Mesenchymal stem cell (in vitro differentiated cells and primary cell): ENCODE measurements at regions not wholly inside any gene's neighbourhood (a gene's known extent, or its start where the extent isn't known, plus 50 kb on each side); places are given as distances from the start of the nearest gene placed in this dataset.

Source experiments
- DNase-seq: peaks from one replicate; pipeline ENCODE4 v3.0.0-alpha.2; 2013
- H2AFZ ChIP-seq: one replicate; pipeline ENCODE4 v1.6.1; 2013; ENCODE audit warnings: low read depth, mild to moderate bottlenecking, control low read depth, inconsistent platforms, low read length, moderate library complexity
- H2AK5ac ChIP-seq: 2 replicates; pipeline ENCODE4 v1.6.1; 2013; ENCODE audit warnings: low read length, moderate library complexity, mild to moderate bottlenecking, inconsistent platforms; ENCODE audit not compliant: severe bottlenecking
- H2BK120ac ChIP-seq: one replicate; pipeline ENCODE4 v1.6.1; 2013; ENCODE audit warnings: low read depth, mild to moderate bottlenecking, inconsistent platforms, low read length, moderate library complexity
- H2BK12ac ChIP-seq, 2 experiments: one replicate each; pipeline ENCODE4 v1.6.1; 2013; ENCODE audit warnings: inconsistent platforms in 2 of 2, low read length in 2 of 2, mild to moderate bottlenecking in 2 of 2, moderate library complexity in 2 of 2, control low read depth in 1 of 2
- H2BK15ac ChIP-seq: one replicate; pipeline ENCODE4 v1.6.1; 2013; ENCODE audit warnings: mild to moderate bottlenecking, low read depth, inconsistent platforms; ENCODE audit not compliant: poor library complexity, severe bottlenecking
- H2BK5ac ChIP-seq: 2 replicates; pipeline ENCODE4 v1.6.1; 2013; ENCODE audit warnings: low read depth, mild to moderate bottlenecking, low read length, control low read depth, inconsistent platforms; ENCODE audit not compliant: poor library complexity, severe bottlenecking
- H3K14ac ChIP-seq, 2 experiments: one replicate each; pipeline ENCODE4 v1.6.1; 2013; ENCODE audit warnings: inconsistent platforms in 2 of 2, low read length in 2 of 2, control low read depth in 1 of 2, mild to moderate bottlenecking in 1 of 2, moderate library complexity in 1 of 2
- H3K18ac ChIP-seq, 2 experiments: one replicate each; pipeline ENCODE4 v1.6.1; 2013; ENCODE audit warnings: inconsistent platforms in 2 of 2, low read length in 2 of 2, control low read depth in 1 of 2, low read depth in 1 of 2, mild to moderate bottlenecking in 1 of 2
- H3K23ac ChIP-seq, 2 experiments: one replicate each; pipeline ENCODE4 v1.6.1; 2013; ENCODE audit warnings: inconsistent platforms in 2 of 2, low read length in 2 of 2, mild to moderate bottlenecking in 2 of 2, moderate library complexity in 2 of 2, control low read depth in 1 of 2
- H3K27ac ChIP-seq: 2 replicates; pipeline ENCODE4 v1.5.1; 2013; ENCODE audit warnings: mild to moderate bottlenecking, moderate library complexity, low read length, control low read depth, inconsistent platforms; ENCODE audit not compliant: poor library complexity, severe bottlenecking
- H3K27me3 ChIP-seq, 2 experiments: 2 replicates each; pipeline versions ENCODE4 v1.6.1 to v1.7.0; 2013; ENCODE audit warnings: low read length in 2 of 2, mild to moderate bottlenecking in 2 of 2, moderate library complexity in 2 of 2, control low read depth in 1 of 2, inconsistent platforms in 1 of 2; ENCODE audit not compliant: control insufficient read depth in 1 of 2, insufficient read depth in 1 of 2
- H3K36me3 ChIP-seq, 2 experiments: 2 replicates each; pipeline versions ENCODE4 v1.6.1 to v1.7.0; 2013; ENCODE audit warnings: low read length in 2 of 2, control low read depth in 1 of 2, inconsistent platforms in 1 of 2, low read depth in 1 of 2, mild to moderate bottlenecking in 1 of 2; ENCODE audit not compliant: insufficient read depth in 2 of 2, control insufficient read depth in 1 of 2
- H3K4ac ChIP-seq, 2 experiments: one replicate each; pipeline ENCODE4 v1.6.1; 2013; ENCODE audit warnings: inconsistent platforms in 2 of 2, low read length in 2 of 2, mild to moderate bottlenecking in 2 of 2, moderate library complexity in 2 of 2, control low read depth in 1 of 2, low read depth in 1 of 2
- H3K4me1 ChIP-seq: 2 replicates; pipeline ENCODE4 v1.6.1; 2013; ENCODE audit warnings: low read depth, low read length, control low read depth; ENCODE audit not compliant: control insufficient read depth, insufficient read depth
- H3K4me2 ChIP-seq: 2 replicates; pipeline ENCODE4 v1.6.1; 2013; ENCODE audit warnings: low read length, mild to moderate bottlenecking, inconsistent platforms; ENCODE audit not compliant: poor library complexity, severe bottlenecking
- H3K4me3 ChIP-seq, 2 experiments: 2 replicates each; pipeline versions ENCODE4 v1.5.1 to v1.7.0; 2013; ENCODE audit warnings: low read length in 2 of 2, mild to moderate bottlenecking in 2 of 2, control low read depth in 1 of 2, low read depth in 1 of 2; ENCODE audit not compliant: insufficient read depth in 1 of 2
- H3K79me1 ChIP-seq: replicated peaks from 2 replicates; pipeline ENCODE4 v1.6.1; 2013; ENCODE audit warnings: mild to moderate bottlenecking, control low read depth, low read length, inconsistent platforms; ENCODE audit not compliant: poor library complexity, severe bottlenecking
- H3K9ac ChIP-seq: 2 replicates; pipeline ENCODE4 v1.7.0; 2013; ENCODE audit warnings: mild to moderate bottlenecking, low read length, moderate library complexity
- H3K9me3 ChIP-seq: 2 replicates; pipeline ENCODE4 v1.7.0; 2013; ENCODE audit warnings: mild to moderate bottlenecking, low read length; ENCODE audit not compliant: control insufficient read depth
- H4K8ac ChIP-seq: one replicate; pipeline ENCODE4 v1.6.1; 2013; ENCODE audit warnings: inconsistent platforms, mild to moderate bottlenecking, low read length, moderate library complexity
- H4K91ac ChIP-seq: one replicate; pipeline ENCODE4 v1.6.1; 2013; ENCODE audit warnings: mild to moderate bottlenecking, low read length, inconsistent platforms
- WGBS: methylation state at CpG from one replicate; pipeline ENCODE4 v1.1.7; 2013; ENCODE audit warnings: mixed read lengths; 5-methylcytosine and 5-hydroxymethylcytosine counted together

- no peak overlapping the region for H3K4me2 ChIP-seq
- H3K36me3 ChIP-seq: no peaks in the 10 kb centered on the region
- no peak overlapping the region for H3K18ac ChIP-seq
- no peaks in the 10 kb centered on the region for H3K4me1 ChIP-seq
- no peak overlapping the region for H2BK12ac ChIP-seq
- H3K23ac ChIP-seq: no peak overlapping the region
- no peaks in the 10 kb centered on the region for H3K79me1 ChIP-seq
- H2BK5ac ChIP-seq: no peak overlapping the region
- H3K9me3 ChIP-seq: no peaks in the 10 kb centered on the region
- H4K91ac ChIP-seq: no peak overlapping the region
- peak; percentile 6 for DNase-seq
- H3K4me3 ChIP-seq: no peak overlapping the region
- H3K27ac ChIP-seq: no peak overlapping the region
- no peak overlapping the region for H3K14ac ChIP-seq
- no peak overlapping the region for H2AFZ ChIP-seq
- no peak overlapping the region for H2BK15ac ChIP-seq
- 94% methylated on average over 1 of the region's 3 CpGs for WGBS
- H3K9ac ChIP-seq: no peak overlapping the region
- H4K8ac ChIP-seq: no peak overlapping the region
- H2BK120ac ChIP-seq: no peak overlapping the region
- no peak overlapping the region for H3K4ac ChIP-seq
- H2AK5ac ChIP-seq: no peak overlapping the region
- H3K27me3 ChIP-seq: no peaks in the 10 kb centered on the region
Observed at GRCh38 chr13:68048802-68049359, 818.7 kb upstream of the PCDH9 start.

- Histone ChIP-seq H3K36me3 (no peaks in the 10 kb centered on the region), H3K4ac (no peak overlapping the region), H3K4me1 (no peaks in the 10 kb centered on the region), H3K9me3 (no peaks in the 10 kb centered on the region), H3K27ac (no peak overlapping the region), H3K79me1 (no peaks in the 10 kb centered on the region), H4K8ac (no peak overlapping the region), H3K14ac (no peak overlapping the region), H3K27me3 (no peaks in the 10 kb centered on the region), H3K4me3 (no peak overlapping the region), H3K4me2 (no peak overlapping the region), H2AFZ (no peak overlapping the region), H2BK12ac (no peak overlapping the region), H2BK5ac (no peak overlapping the region), H3K9ac (no peak overlapping the region), H2BK15ac (no peak overlapping the region), H3K23ac (no peak overlapping the region), H2AK5ac (no peak overlapping the region), H2BK120ac (no peak overlapping the region), H4K91ac (no peak overlapping the region), H3K18ac (no peak overlapping the region)
- no peak for DNase-seq
- 100% methylated on average over 1 of the region's 3 CpGs for WGBS
Observed at GRCh38 chr13:68047889-68048288, 817.8 kb upstream of the PCDH9 start.

- no peak overlapping the region for H3K4me3 ChIP-seq
- H3K9me3 ChIP-seq: no peaks in the 10 kb centered on the region
- H3K27ac ChIP-seq: no peak overlapping the region
- no peaks in the 10 kb centered on the region for H3K27me3 ChIP-seq
- WGBS: no CpG with 5 or more reads among the region's 2 CpGs
- no peak overlapping the region for H2AK5ac ChIP-seq
- H3K14ac ChIP-seq: no peak overlapping the region
- H3K23ac ChIP-seq: no peak overlapping the region
- no peak overlapping the region for H2BK15ac ChIP-seq
- no peak overlapping the region for H3K4ac ChIP-seq
- H3K79me1 ChIP-seq: no peaks in the 10 kb centered on the region
- H2AFZ ChIP-seq: no peak overlapping the region
- H4K8ac ChIP-seq: no peak overlapping the region
- no peak overlapping the region for H2BK5ac ChIP-seq
- no peak for DNase-seq
- H4K91ac ChIP-seq: no peak overlapping the region
- H3K4me2 ChIP-seq: no peak overlapping the region
- no peaks in the 10 kb centered on the region for H3K36me3 ChIP-seq
- no peak overlapping the region for H3K9ac ChIP-seq
- no peaks in the 10 kb centered on the region for H3K4me1 ChIP-seq
- no peak overlapping the region for H3K18ac ChIP-seq
- no peak overlapping the region for H2BK12ac ChIP-seq
- no peak overlapping the region for H2BK120ac ChIP-seq
Observed at GRCh38 chr13:68046903-68047302, 816.8 kb upstream of the PCDH9 start.

GRCh38 chr13:68030152-68030809 is 800.1 kb upstream of the PCDH9 start:
- H3K9ac ChIP-seq: no peak overlapping the region

More at GRCh38 chr13:68030152-68030809, 800.1 kb upstream of the PCDH9 start:
- Histone ChIP-seq H3K4me1 (no peaks in the 10 kb centered on the region), H3K18ac (no peak overlapping the region), H2BK15ac (no peak overlapping the region), H2BK120ac (no peak overlapping the region), H3K36me3 (no peaks in the 10 kb centered on the region), H3K4ac (no peak overlapping the region), H3K79me1 (no peaks in the 10 kb centered on the region), H3K23ac (no peak overlapping the region), H2AK5ac (no peak overlapping the region), H3K14ac (no peak overlapping the region), H4K91ac (no peak overlapping the region), H2BK12ac (no peak overlapping the region), H2BK5ac (no peak overlapping the region), H3K4me2 (no peak overlapping the region), H3K27ac (no peak overlapping the region), H2AFZ (no peak overlapping the region), H3K4me3 (no peak overlapping the region), H4K8ac (no peak overlapping the region), H3K27me3 (no peaks in the 10 kb centered on the region), H3K9me3 (no peaks in the 10 kb centered on the region)
- DNase-seq: no peak
- no CpG with 5 or more reads among the region's 1 CpG for WGBS
